GM19035 (cell line): ENCODE measurements at regions not wholly inside any gene's neighbourhood (a gene's known extent, or its start where the extent isn't known, plus 50 kb on each side); places are given as distances from the start of the nearest gene placed in this dataset.
"Not testable (repeated sequence)": the region's sequence is repeated elsewhere in the genome, so short reads cannot be mapped to it uniquely, and the experiment has no call there.

Experiments
- ATAC-seq: cut with Tn5 transposase; IDR thresholded peaks from one replicate; pipeline ENCODE4 v1.9.1; 2021; ENCODE audit not compliant: unreplicated experiment

GRCh38 chr4:67333664-67334063, 211.6 kb downstream of the CENPC start:
- no peak for ATAC-seq

GRCh38 chr4:67332627-67333026, 212.7 kb downstream of the CENPC start:
- peak; percentile 84 for ATAC-seq

GRCh38 chr4:67328393-67328792, 216.9 kb downstream of the CENPC start:
- no peak for ATAC-seq

- no peak for ATAC-seq
Observed at GRCh38 chr4:67328018-67328278, 217.4 kb downstream of the CENPC start.

GRCh38 chr4:67327245-67328017, 217.9 kb downstream of the CENPC start:
- peak; percentile 95 for ATAC-seq

GRCh38 chr4:67325791-67326190, 219.5 kb downstream of the CENPC start:
- ATAC-seq, result no peak

GRCh38 chr4:67320645-67321044, 224.7 kb downstream of the CENPC start:
- ATAC-seq, result no peak

GRCh38 chr4:67319607-67320006, 225.7 kb downstream of the CENPC start:
- ATAC-seq, result not testable (repeated sequence)

GRCh38 chr4:67300497-67301185, 244.7 kb downstream of the CENPC start:
- not testable (repeated sequence) for ATAC-seq

- ATAC-seq, result no peak
Observed at GRCh38 chr4:67292636-67293035, 252.7 kb downstream of the CENPC start.

GRCh38 chr4:67292045-67292444, 253.3 kb downstream of the CENPC start:
- ATAC-seq, result no peak

GRCh38 chr4:67291644-67292043, 253.7 kb downstream of the CENPC start:
- ATAC-seq, result no peak

- ATAC-seq, result no peak
Observed at GRCh38 chr4:67288964-67289363, 256.3 kb downstream of the CENPC start.

- no peak for ATAC-seq
Observed at GRCh38 chr4:67286724-67287123, 258.6 kb downstream of the CENPC start.

GRCh38 chr4:67282749-67283148, 262.6 kb downstream of the CENPC start:
- no peak for ATAC-seq

GRCh38 chr4:67275179-67275750, 270.0 kb downstream of the CENPC start:
- no peak for ATAC-seq

GRCh38 chr4:67274671-67275070, 270.6 kb downstream of the CENPC start:
- not testable (repeated sequence) for ATAC-seq

- no peak for ATAC-seq
Observed at GRCh38 chr4:67273666-67274065, 271.6 kb downstream of the CENPC start.

GRCh38 chr4:67261971-67262370, 283.3 kb downstream of the CENPC start:
- no peak for ATAC-seq

GRCh38 chr4:67256388-67257043, 288.8 kb downstream of the CENPC start:
- ATAC-seq, result no peak

- ATAC-seq, result no peak
Observed at GRCh38 chr4:67250131-67250896, 295.0 kb downstream of the CENPC start.
